ENCODE measurements at regions not wholly inside any gene's neighbourhood (a gene's known extent, or its start where the extent isn't known, plus 50 kb on each side); places are given as distances from the start of the nearest gene placed in this dataset.

- TF ChIP-seq, protein P1, sequence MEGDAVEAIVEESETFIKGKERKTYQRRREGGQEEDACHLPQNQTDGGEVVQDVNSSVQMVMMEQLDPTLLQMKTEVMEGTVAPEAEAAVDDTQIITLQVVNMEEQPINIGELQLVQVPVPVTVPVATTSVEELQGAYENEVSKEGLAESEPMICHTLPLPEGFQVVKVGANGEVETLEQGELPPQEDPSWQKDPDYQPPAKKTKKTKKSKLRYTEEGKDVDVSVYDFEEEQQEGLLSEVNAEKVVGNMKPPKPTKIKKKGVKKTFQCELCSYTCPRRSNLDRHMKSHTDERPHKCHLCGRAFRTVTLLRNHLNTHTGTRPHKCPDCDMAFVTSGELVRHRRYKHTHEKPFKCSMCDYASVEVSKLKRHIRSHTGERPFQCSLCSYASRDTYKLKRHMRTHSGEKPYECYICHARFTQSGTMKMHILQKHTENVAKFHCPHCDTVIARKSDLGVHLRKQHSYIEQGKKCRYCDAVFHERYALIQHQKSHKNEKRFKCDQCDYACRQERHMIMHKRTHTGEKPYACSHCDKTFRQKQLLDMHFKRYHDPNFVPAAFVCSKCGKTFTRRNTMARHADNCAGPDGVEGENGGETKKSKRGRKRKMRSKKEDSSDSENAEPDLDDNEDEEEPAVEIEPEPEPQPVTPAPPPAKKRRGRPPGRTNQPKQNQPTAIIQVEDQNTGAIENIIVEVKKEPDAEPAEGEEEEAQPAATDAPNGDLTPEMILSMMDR (IDR thresholded peaks at IDR 0.05; ENCODE audit: borderline replicate concordance, control extremely low read depth, extremely low read depth, insufficient read depth, missing control alignments), result no peak
- DNase-seq (ENCODE audit: low spot score), result no peak
- in situ Hi-C loops (cut with MboI; ENCODE audit: low sequenced_read_pairs, unreplicated experiment), result no loop called here
Observed at GRCh38 chr4:17332478-17332877, 179.4 kb downstream of the QDPR start.

- DNase-seq (ENCODE audit: low spot score), result no peak
- TF ChIP-seq, protein P1 (IDR thresholded peaks at IDR 0.05; ENCODE audit: borderline replicate concordance, control extremely low read depth, extremely low read depth, insufficient read depth, missing control alignments), result no peak
- in situ Hi-C loops (cut with MboI; ENCODE audit: low sequenced_read_pairs, unreplicated experiment), result no loop called here
Observed at GRCh38 chr4:17329046-17329445, 182.8 kb downstream of the QDPR start.

GRCh38 chr4:17328141-17328815 is 183.6 kb downstream of the QDPR start:
- in situ Hi-C loops (cut with MboI; ENCODE audit: low sequenced_read_pairs, unreplicated experiment), result no loop called here
- TF ChIP-seq, protein P1 (IDR thresholded peaks at IDR 0.05; ENCODE audit: borderline replicate concordance, control extremely low read depth, extremely low read depth, insufficient read depth, missing control alignments), result no peak
- no peak for DNase-seq (ENCODE audit: low spot score)

- DNase-seq (ENCODE audit: low spot score), result no peak
- in situ Hi-C loops (cut with MboI; ENCODE audit: low sequenced_read_pairs, unreplicated experiment), result no loop called here
- TF ChIP-seq, protein P1 (IDR thresholded peaks at IDR 0.05; ENCODE audit: borderline replicate concordance, control extremely low read depth, extremely low read depth, insufficient read depth, missing control alignments), result no peak
Observed at GRCh38 chr4:17327591-17327990, 184.3 kb downstream of the QDPR start.

GRCh38 chr4:17326756-17327155 is 185.1 kb downstream of the QDPR start:
- no peak for DNase-seq (ENCODE audit: low spot score)
- TF ChIP-seq, protein P1 (IDR thresholded peaks at IDR 0.05; ENCODE audit: borderline replicate concordance, control extremely low read depth, extremely low read depth, insufficient read depth, missing control alignments), result no peak
- in situ Hi-C loops (cut with MboI; ENCODE audit: low sequenced_read_pairs, unreplicated experiment), result no loop called here

DNA sequence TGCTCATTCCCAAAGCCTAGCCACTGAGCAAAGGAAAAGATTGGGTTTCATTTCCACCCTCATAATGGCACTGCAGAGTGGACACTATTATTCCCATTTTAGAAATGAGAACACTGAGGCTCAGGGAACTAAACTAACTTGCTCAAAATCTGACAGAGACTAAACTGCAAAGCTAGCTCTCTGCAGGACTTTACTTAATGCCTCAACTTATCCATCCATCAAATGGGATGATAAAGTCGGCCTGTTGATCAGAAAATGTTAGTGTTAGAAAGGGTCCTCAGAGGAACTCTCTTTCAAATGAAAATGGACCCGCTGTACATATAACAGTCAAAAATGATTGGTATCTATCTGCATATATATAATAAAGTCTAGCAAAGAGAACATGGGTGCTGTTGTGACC is 186.8 kb downstream of the QDPR start:
- DNase-seq (ENCODE audit: low spot score), result no peak
- TF ChIP-seq, protein P1 (IDR thresholded peaks at IDR 0.05; ENCODE audit: borderline replicate concordance, control extremely low read depth, extremely low read depth, insufficient read depth, missing control alignments), result no peak
- in situ Hi-C loops (cut with MboI; ENCODE audit: low sequenced_read_pairs, unreplicated experiment), result no loop called here
